ENCODE measurements at regions not wholly inside any gene's neighbourhood (a gene's known extent, or its start where the extent isn't known, plus 50 kb on each side); places are given as distances from the start of the nearest gene placed in this dataset.

- ATAC-seq (no peak), DNase-seq (ENCODE audit: low spot score) (no peak)
- Mint-ChIP-seq H3K27me3 (ENCODE audit: low read depth) (peaks cover 3% of the 10 kb centered on the region; the same call in 1 of the 2 replicates), H3K27ac (no peak overlapping the region; the same call in 1 of the 2 replicates), H3K4me3 (no peak overlapping the region), H3K9me3 (peaks cover 65% of the 10 kb centered on the region), H3K4me1 (peaks cover 68% of the 10 kb centered on the region), H3K36me3 (peaks cover 64% of the 10 kb centered on the region)
- TF ChIP-seq SOX15 (CRISPR knock-in tag; IDR thresholded peaks at IDR 0.05) (no peak), ZNF396 (CRISPR knock-in tag; IDR thresholded peaks at IDR 0.05; ENCODE audit: borderline replicate concordance) (no peak), JUN (CRISPR knock-in tag; IDR thresholded peaks at IDR 0.05) (no peak), ETV6 (CRISPR knock-in tag; IDR thresholded peaks at IDR 0.05) (no peak), JAZF1 (CRISPR knock-in tag; IDR thresholded peaks at IDR 0.05) (no peak), ZNF423 (CRISPR knock-in tag; IDR thresholded peaks at IDR 0.05) (no peak), ERG (CRISPR knock-in tag; IDR thresholded peaks at IDR 0.05) (no peak), TEAD4 (CRISPR knock-in tag; IDR thresholded peaks at IDR 0.05) (no peak), ZNF138 (CRISPR knock-in tag; conservative IDR thresholded peaks at IDR 0.05) (no peak)
- CTCF ChIA-PET, result no interaction called here
- POLR2A ChIA-PET, result no interaction called here
These were observed 110.5 kb upstream of the RAI14 start for GRCh38 chr5:34545626-34546025.

- peaks cover 67% of the 10 kb centered on the region for H3K4me1 Mint-ChIP-seq
- ATAC-seq, result no peak
- DNase-seq (ENCODE audit: low spot score), result no peak
- ChIA-PET CTCF (interaction anchor here (1.0 to 2.2 kb wide), 3 partner anchors 9 to 456 kb away, joined by 3 to 19 read pairs (median 5); partner anchors contain the start of gene RAI14), POLR2A (interaction anchor here (1.5 kb wide), 1 partner anchor 109 kb away, joined by 4 read pairs; the partner anchor contains the start of gene RAI14)
- peak overlapping the region; percentile 94 for H3K27ac Mint-ChIP-seq
- H3K9me3 Mint-ChIP-seq, result peaks cover 53% of the 10 kb centered on the region
- H3K36me3 Mint-ChIP-seq, result peaks cover 51% of the 10 kb centered on the region
- peaks cover 3% of the 10 kb centered on the region; the same call in 1 of the 2 replicates for H3K27me3 Mint-ChIP-seq (ENCODE audit: low read depth)
- H3K4me3 Mint-ChIP-seq, result no peak overlapping the region
- no peak for TF ChIP-seq CDX4 (CRISPR knock-in tag; IDR thresholded peaks at IDR 0.05; ENCODE audit: borderline replicate concordance)
- no peak for TF ChIP-seq HMGA2 (CRISPR knock-in tag; IDR thresholded peaks at IDR 0.05)
- no peak for TF ChIP-seq AFF4 (CRISPR knock-in tag; IDR thresholded peaks at IDR 0.05; ENCODE audit: borderline replicate concordance)
- no peak for TF ChIP-seq ARID4B (CRISPR knock-in tag; IDR thresholded peaks at IDR 0.05; ENCODE audit: borderline replicate concordance)
- TF ChIP-seq ATF2 (CRISPR knock-in tag; IDR thresholded peaks at IDR 0.05; ENCODE audit: borderline replicate concordance, low read depth), result no peak
- TF ChIP-seq E2F1 (CRISPR knock-in tag; IDR thresholded peaks at IDR 0.05), result no peak
- TF ChIP-seq USF2 (CRISPR knock-in tag; IDR thresholded peaks at IDR 0.05), result no peak
- no peak for TF ChIP-seq MXD4 (CRISPR knock-in tag; IDR thresholded peaks at IDR 0.05; ENCODE audit: borderline replicate concordance)
- TF ChIP-seq NFE2L1 (CRISPR knock-in tag; IDR thresholded peaks at IDR 0.05), result no peak
These were observed 108.6 kb upstream of the RAI14 start for GRCh38 chr5:34547300-34548085.
